ENCODE measurements at regions not wholly inside any gene's neighbourhood (a gene's known extent, or its start where the extent isn't known, plus 50 kb on each side); places are given as distances from the start of the nearest gene placed in this dataset.
"Not testable (repeated sequence)": the region's sequence is repeated elsewhere in the genome, so short reads cannot be mapped to it uniquely, and the experiment has no call there.

GRCh38 chr3:104043001-104043543, 1323.6 kb upstream of the ALCAM start:
- not testable (repeated sequence) for DNase-seq (ENCODE audit: low spot score); ATAC-seq

DNA sequence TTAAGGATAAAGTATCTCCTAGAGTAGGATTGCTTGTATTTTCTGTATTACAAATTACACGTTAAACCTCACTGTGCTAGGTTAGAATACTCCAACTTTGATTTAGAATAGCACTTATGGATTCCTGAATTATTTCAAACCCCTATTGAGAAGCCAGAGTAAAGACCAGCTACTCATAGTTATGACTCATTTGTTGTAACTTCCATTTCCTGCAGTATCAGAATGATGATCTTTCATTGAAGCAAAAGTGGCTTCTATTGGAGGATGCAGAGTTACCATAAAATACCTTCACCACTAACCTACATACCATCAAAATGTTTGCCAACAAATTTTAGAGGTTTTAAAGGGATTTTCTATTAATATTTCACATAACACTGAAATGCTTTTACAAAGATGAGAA, 1322.7 kb upstream of the ALCAM start:
- DNase-seq (ENCODE audit: low spot score) (no peak), ATAC-seq (no peak)

DNA sequence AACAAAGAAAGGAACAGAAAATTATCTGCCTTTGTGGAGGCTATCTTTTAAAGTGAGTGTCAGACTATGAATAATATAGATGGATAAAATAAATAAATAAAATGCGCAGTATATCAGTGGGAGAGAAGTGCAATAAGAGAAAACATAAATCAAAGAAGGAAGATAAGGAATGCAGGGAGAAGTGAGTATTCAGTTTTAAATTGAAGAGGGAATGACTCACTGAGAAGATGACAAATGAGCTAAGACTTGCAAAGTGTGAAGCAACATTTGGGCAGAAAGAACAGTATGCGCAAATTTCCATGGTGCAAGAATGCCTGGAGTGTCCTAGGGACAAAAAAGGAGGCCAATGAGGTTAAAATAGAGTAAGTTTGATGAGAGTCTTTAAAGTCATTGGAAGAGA, 1300.1 kb upstream of the ALCAM start:
- no peak for ATAC-seq
- no peak for DNase-seq (ENCODE audit: low spot score)

DNA sequence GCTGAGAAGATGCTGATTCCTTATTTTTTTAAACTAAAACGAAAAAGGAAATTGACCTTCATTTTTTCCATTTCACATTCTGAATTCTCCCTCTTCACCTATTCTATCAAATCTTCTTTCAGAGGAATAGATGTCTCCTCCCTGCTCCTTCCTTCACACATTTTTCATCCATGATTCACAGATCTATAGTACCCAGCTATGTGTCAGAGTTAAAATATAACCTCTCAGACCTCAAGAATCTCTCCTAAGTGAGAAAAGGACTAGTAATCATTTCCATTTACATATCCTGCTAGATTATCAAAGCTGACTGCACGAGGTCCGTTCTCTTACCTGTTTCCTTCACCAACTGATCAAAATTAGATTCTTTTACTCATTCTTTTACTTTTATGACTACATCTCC, 1297.6 kb upstream of the ALCAM start:
- ATAC-seq (no peak), DNase-seq (ENCODE audit: low spot score) (no peak)

- DNase-seq (ENCODE audit: low spot score) = no peak
- ATAC-seq = no peak
Measured at GRCh38 chr3:104070906-104071305, 1295.8 kb upstream of the ALCAM start.

DNA sequence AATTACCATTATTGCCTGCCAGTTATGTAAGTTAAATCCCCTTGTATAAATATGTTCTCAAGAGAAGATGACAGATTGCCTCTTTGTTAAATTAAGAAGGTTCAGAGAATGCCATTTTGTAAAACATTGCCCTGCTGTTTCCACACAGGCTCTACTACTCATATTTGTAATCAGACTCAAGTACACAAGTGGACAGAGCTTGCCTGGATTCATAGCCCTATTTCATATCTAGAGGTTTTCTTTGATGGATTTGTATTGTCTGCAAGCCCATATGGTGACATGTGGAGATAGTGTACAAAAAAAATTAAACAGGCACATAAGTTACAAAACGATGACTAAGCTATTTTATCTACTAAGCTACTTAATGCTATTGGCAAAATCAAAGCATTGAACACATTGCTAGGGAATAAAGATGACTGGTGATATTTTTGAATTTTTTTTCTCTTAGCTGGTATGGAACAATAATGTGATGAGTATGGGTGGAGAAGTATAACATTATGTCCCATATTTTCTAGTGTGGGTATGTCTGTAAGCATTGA, 1286.6 kb upstream of the ALCAM start:
- ATAC-seq = no peak

GRCh38 chr3:104088738-104089137, 1278.0 kb upstream of the ALCAM start:
- DNase-seq (ENCODE audit: low spot score) (no peak), ATAC-seq (no peak)

More for the DNA sequence above, 1286.6 kb upstream of the ALCAM start:
- DNase-seq (ENCODE audit: low spot score) = no peak

- not testable (repeated sequence) for ATAC-seq; DNase-seq (ENCODE audit: low spot score)
Measured at GRCh38 chr3:104089987-104090386, 1276.7 kb upstream of the ALCAM start.

GRCh38 chr3:104101736-104102135, 1265.0 kb upstream of the ALCAM start:
- DNase-seq (ENCODE audit: low spot score) (no peak), ATAC-seq (no peak)

- peak; percentile 99 for ATAC-seq
Measured at GRCh38 chr3:104102386-104102785, 1264.3 kb upstream of the ALCAM start.

DNA sequence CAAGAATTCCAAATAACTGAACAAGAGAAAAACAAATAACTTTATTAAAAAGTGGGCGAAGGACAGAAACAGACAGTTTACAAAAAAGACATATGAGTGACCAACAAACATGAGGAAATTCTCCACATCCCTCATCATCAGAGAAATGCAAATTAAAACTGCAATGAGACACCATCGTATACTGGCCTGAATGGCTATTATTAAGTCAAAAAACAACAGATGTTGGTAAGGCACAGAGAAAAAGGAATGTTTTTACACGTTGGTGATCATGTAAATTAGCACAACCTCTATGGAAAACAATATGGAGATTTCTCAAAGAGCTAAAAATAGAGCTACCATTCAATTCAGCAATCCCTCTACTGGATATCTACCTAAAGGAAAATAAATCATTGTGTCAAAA, 1260.4 kb upstream of the ALCAM start:
- ATAC-seq (no peak), DNase-seq (ENCODE audit: low spot score) (no peak)

More at GRCh38 chr3:104102386-104102785, 1264.3 kb upstream of the ALCAM start:
- DNase-seq (ENCODE audit: low spot score) = peak; percentile 47

DNA sequence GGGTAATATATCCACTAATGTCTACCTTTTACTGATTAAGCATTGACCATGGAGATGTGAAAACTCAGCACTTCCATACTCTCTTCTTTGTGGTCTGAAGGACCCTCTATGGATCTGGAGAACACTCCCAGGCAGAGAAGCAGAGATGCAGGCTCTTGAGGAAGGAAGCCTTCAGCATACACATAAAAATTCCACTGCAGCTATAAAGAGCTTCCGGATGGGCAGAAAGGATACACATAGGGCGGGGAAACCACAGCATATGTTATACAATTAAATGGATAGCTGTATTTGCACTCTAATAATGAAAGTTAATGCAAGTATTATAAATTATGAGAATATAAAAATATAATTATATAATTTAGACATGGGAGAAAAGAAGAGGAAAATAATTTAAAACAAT, 1258.2 kb upstream of the ALCAM start:
- DNase-seq (ENCODE audit: low spot score) = no peak
- no peak for ATAC-seq

DNA sequence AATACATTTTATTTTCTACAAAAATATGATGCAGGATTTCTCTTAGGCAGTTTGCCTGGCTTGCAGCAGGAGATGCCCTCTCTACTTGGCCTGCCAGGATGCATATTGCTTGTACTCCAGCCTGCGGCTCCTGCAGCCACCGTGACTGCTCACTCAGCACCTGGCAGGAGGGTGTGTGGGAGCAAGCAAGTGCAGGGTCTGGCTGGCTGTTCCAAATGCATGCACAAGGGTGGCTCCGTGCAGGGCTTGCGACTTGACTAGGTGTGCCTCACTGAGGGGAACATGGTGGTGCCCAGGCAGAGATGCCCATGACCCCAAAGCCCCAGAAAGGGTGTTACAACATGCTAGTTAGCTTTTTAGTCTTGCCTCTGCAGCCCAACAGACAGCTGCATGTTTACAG, 1240.2 kb upstream of the ALCAM start:
- DNase-seq (ENCODE audit: low spot score) (peak; percentile 48), ATAC-seq (peak; percentile 67)

DNA sequence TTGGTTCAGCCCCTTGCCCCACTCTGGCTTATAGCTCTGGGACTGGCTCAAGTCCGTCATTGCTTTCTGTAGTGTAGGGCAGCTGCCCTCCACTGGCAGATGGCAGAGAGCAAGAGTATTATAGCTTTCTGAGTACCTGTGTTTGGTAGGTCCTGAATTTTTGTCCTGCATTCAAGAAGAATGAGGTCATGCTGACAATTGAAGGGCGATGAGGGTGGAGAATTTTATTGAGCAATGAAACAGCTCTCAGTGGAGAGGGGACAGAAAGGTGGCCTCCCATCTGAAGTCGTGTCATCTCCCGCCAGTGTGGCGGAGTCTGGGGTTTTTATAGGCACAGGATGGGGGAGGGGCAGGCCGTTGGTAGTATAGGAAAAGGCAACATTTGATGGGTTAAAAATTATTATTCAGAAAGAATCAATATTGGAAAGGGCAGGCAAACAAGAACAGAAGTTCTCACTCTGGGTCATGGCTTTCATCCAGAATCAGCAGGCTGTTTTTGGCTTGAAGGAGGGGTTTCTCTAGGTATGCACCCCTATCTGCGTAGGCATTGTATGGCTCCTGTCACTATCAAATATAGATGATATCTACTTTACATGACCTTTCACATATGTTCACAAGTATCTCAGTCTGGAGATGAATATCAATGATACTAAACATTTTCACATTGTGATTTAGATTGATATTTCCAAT, 1239.7 kb upstream of the ALCAM start:
- peak; percentile 54 for DNase-seq (ENCODE audit: low spot score)
- peak; percentile 83 for ATAC-seq

DNA sequence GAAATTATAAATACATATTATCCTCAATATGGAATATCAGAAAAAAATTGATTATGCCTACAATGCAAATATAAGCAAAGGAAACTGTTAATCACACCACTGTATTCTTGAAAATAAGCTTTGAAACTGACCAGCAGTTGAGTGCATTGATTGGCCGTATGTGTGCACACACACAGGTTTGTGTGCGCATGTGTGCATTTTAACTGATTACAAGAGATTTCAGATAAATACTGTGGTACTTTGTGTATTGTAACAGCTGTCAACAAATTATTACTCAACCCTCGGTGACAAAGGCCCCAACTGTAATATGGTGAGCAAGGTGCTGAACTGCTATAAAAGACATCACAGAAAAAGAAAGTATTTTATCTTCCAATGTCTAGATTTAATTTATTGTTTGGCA, 1238.9 kb upstream of the ALCAM start:
- DNase-seq (ENCODE audit: low spot score) (peak; percentile 53), ATAC-seq (peak; percentile 61)

DNA sequence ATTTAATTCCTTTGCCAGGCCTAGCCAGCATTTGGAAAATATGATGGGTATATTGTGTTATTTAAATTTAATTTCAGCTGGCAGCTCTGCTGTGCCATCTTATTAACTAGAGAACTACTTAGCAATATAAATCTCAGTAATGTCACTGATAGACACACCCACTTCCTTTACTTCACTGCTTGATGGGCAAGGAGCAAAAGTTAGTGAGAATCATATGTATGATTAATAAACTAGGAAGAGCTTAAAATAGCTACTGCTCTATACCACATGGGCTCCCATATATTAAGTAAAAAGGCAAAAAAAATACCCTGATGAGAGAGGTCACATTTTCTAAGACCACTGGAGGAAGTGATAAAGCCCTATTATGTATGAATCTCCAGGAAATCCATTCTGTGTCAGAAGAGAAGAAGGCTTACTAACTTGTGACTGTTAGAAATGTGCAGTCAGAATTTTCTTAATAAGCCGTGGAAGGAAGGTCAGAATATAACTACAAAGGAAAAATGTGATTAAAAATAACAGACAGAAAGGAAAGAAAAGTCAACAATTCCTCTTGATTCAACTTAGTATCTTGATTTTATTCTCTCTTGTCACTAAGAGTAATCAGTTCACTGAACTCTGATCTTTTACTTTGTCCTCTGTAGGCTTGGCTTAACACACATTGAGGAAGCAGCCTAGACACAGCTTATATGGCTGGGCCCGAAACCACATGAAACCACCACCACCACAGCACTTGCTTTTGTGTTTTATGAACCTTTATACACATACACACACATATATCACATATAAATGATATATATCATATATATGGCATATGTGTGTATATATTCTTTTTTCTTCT, 1233.9 kb upstream of the ALCAM start:
- ATAC-seq = peak; percentile 95

DNA sequence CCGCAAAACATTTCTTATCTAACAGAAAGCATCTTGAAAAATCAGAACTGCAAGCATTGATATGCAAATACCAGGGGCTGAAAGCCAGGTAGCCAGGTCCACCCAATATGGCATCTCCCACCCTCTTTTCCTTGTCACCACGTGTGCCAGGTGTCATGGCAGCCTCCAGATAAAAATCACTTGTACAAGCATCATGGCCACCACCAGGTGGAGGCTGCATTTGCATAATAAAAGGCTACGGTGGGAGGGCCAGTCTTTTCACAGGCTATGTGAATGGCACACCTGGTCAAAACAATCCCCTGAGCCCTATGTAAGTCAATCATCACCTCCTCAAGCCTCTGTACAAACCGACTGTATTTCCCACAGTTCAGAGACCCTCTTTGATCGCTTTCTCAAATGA, 1233.1 kb upstream of the ALCAM start:
- DNase-seq (ENCODE audit: low spot score) (no peak), ATAC-seq (no peak)

More for the DNA sequence above, 1233.9 kb upstream of the ALCAM start:
- DNase-seq (ENCODE audit: low spot score) = no peak

DNA sequence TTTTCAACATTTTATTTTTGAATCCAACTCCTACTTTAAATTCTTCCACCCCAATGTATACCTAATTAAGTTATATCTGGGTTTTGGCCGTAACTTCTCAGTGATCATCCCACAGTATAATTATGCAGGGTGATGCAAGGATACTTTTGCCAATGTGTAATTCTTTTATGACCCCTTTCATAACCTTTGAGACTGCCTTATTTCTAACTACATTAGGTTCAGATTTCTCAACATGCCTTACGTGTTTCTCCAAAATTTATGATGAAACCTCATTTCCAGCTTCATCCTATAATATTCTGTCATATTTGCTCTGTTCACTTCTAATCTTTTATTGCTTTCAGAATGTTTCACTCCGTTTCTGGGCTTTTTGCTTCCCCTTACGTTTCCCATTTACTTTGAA, 1229.6 kb upstream of the ALCAM start:
- ATAC-seq (no peak), DNase-seq (ENCODE audit: low spot score) (no peak)

- no peak for ATAC-seq
- DNase-seq (ENCODE audit: low spot score) = no peak
Measured at GRCh38 chr3:104145164-104145563, 1221.5 kb upstream of the ALCAM start.

DNA sequence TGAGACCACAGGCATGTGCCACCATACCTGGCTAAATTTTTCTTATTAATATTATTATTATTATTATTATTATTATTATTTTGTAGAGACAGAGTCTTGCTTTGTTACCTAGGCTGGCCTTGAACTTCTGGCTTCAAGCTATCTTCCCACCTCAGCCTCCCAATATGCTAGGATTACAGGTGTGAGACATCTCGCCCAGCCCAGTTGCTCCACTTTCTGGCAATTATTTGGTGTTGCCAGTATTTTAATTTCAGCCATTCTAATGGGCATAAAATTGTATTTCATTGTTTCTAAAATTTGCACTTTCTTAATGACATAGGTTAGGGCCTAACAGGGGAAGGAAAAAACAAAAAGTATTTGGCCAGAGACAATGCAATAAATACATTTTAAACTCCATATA, 1217.6 kb upstream of the ALCAM start:
- no peak for DNase-seq (ENCODE audit: low spot score)
- ATAC-seq = no peak

DNA sequence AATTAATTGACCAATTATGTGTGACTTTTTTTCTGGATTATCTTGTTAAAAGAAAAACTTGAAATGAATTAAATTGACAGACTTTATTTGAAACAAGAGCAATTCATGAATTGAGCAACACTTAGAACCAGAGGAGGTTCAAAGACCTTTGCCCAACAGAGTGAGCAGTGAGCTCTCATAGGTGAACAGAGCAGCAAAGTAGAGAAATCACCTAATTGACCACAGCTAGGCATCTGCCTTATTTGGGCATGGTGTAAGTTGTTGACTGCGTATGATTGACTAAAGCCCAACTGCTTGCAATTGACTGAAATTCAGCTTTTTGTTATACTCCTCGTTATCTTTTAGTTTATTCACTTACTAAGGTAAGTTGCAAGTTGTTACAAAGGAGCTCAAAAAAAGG, 1216.0 kb upstream of the ALCAM start:
- DNase-seq (ENCODE audit: low spot score) (peak; percentile 54), ATAC-seq (peak; percentile 100)

GRCh38 chr3:104154896-104155295, 1211.8 kb upstream of the ALCAM start:
- DNase-seq (ENCODE audit: low spot score) (no peak), ATAC-seq (no peak)

All from left lobe of liver (tissue), 2 donors.